OCI-LY1 (cell line): ENCODE measurements at regions not wholly inside any gene's neighbourhood (a gene's known extent, or its start where the extent isn't known, plus 50 kb on each side); places are given as distances from the start of the nearest gene placed in this dataset.

Experiments used
- CTCF ChIP-seq: fragments of 200-600 bp; sonication (generic), shearing (Covaris generic); IDR thresholded peaks from 2 replicates; pipeline ENCODE4 v1.5.1; 2017; ENCODE audit warnings: mild to moderate bottlenecking, antibody characterized with exemption, low read length, moderate library complexity, mixed read lengths
- EZH2 ChIP-seq: fragments of 200-600 bp; sonication (generic), shearing (Covaris generic); IDR thresholded peaks from 2 replicates; pipeline ENCODE4 v1.8.0; 2017; ENCODE audit warnings: borderline replicate concordance, mixed run types, mild to moderate bottlenecking, antibody characterized with exemption, low read length, moderate library complexity, mixed read lengths

- no peak for TF ChIP-seq EZH2
- no peak for TF ChIP-seq CTCF
Measured at GRCh38 chr9:129555512-129556215, 65.2 kb downstream of the C9orf50 start.
